Gastroesophageal sphincter (tissue), 3 donors: ENCODE measurements at regions not wholly inside any gene's neighbourhood (a gene's known extent, or its start where the extent isn't known, plus 50 kb on each side); places are given as distances from the start of the nearest gene placed in this dataset.

ENCODE experiments used
- CTCF ChIP-seq, 4 experiments: fragments of 200-600 bp in 2 of 4; fragments of 450-650 bp in 2 of 4; sonication (generic) in 1 of 4; IDR thresholded peaks; one replicate each; pipeline ENCODE4 v1.5.1; 2017 to 2019; ENCODE audit warnings: antibody characterized with exemption in 4 of 4, mild to moderate bottlenecking in 2 of 4, moderate library complexity in 2 of 4
- POLR2AphosphoS5 ChIP-seq: sonication (generic); formaldehyde crosslinking; IDR thresholded peaks from one replicate; pipeline ENCODE4 v1.6.1; 2017; ENCODE audit warnings: antibody characterized with exemption

- TF ChIP-seq CTCF (IDR thresholded peaks at IDR 0.05) (no peak), POLR2AphosphoS5 (no peak)
Observed at GRCh38 chr12:11959117-11959823, 111.5 kb upstream of the BCL2L14 start.
